ENCODE measurements at regions not wholly inside any gene's neighbourhood (a gene's known extent, or its start where the extent isn't known, plus 50 kb on each side); places are given as distances from the start of the nearest gene placed in this dataset.

GRCh38 chr4:1562771-1563170 lies 121.3 kb downstream of the FAM53A start:
- Histone ChIP-seq H4K20me1 (replicated peaks; ENCODE audit: control insufficient read depth, extremely low read depth, insufficient read depth, low read length) (no peaks in the 10 kb centered on the region), H3K4me2 (ENCODE audit: insufficient read depth, low read length) (no peak overlapping the region), H3K9me3 (replicated peaks; ENCODE audit: control insufficient read depth, insufficient read depth, low read length) (no peaks in the 10 kb centered on the region), H3K9ac (replicated peaks; ENCODE audit: extremely low read depth, insufficient read depth, low read length) (no peak overlapping the region), H3K27ac (ENCODE audit: insufficient read depth, low read depth, low read length) (no peak overlapping the region), H3K79me2 (ENCODE audit: control insufficient read depth, insufficient read depth, low read length) (no peaks in the 10 kb centered on the region), H3K9me1 (replicated peaks; ENCODE audit: control insufficient read depth, extremely low read depth, insufficient read depth, low read length) (no peaks in the 10 kb centered on the region), H3K36me3 (ENCODE audit: control insufficient read depth in 2 of 2, extremely low read depth in 1 of 2, insufficient read depth in 2 of 2, low read length in 2 of 2) (no peaks in the 10 kb centered on the region), H2AFZ (ENCODE audit: low read depth, low read length) (no peak overlapping the region), H3K4me3 (replicated peaks in 1 of 3; ENCODE audit: insufficient read depth in 1 of 3, low read depth in 1 of 3, low read length in 3 of 3) (no peak overlapping the region), H3K4me1 (ENCODE audit: control insufficient read depth, extremely low read depth, insufficient read depth, low read length) (no peaks in the 10 kb centered on the region), H3K27me3 (ENCODE audit: control insufficient read depth in 2 of 2, insufficient read depth in 2 of 2, low read length in 2 of 2) (no peaks in the 10 kb centered on the region)
- dilution Hi-C loops (cut with MboI; ENCODE audit: extremely low pct_ligation_motif_present, low sequenced_read_pairs) (no loop called here), intact Hi-C loops (cut with micrococcal nuclease) (no loop called here)
- BruUV-seq (replicated peaks): no TSS peak
- no peak for DNase-seq (ENCODE audit: low read depth, low spot score)
- POLR2A ChIA-PET: no interaction called here
- CTCF ChIA-PET: no interaction called here
- no peak for FAIRE-seq
- TF ChIP-seq EZH2 (IDR thresholded peaks at IDR 0.05; ENCODE audit: borderline replicate concordance, low read depth, low read length, severe bottlenecking) (no peak), CTCF (IDR thresholded peaks at IDR 0.05; ENCODE audit: extremely low read depth in 1 of 2, insufficient read depth in 1 of 2, low read depth in 1 of 2, low read length in 2 of 2) (no peak), FOS (IDR thresholded peaks at IDR 0.05; ENCODE audit: borderline replicate concordance, insufficient read depth, low read length) (no peak)

DNA sequence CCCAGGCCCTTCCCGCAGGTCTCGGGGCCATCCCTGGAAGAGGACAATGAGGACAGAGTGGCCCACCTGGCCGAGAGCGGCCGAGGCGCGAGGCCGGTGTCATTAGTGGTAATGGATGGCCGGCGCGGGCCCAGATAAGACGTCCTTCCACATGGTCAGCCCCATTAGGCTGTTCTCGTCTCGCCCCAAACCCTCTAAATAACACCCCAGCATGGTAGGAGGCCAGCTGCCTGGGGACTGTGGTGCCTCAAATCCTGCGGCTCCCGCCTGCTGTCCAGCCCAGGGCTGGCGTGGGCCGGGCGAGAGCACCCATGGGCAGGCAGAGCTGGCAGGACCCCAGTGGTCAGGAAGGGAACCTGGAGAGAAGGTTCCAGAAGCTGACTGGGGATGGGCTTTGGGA lies 121.7 kb downstream of the FAM53A start:
- Histone ChIP-seq H2AFZ (ENCODE audit: low read depth, low read length) (no peak overlapping the region), H3K9me3 (replicated peaks; ENCODE audit: control insufficient read depth, insufficient read depth, low read length) (no peaks in the 10 kb centered on the region), H3K4me3 (replicated peaks in 1 of 3; ENCODE audit: insufficient read depth in 1 of 3, low read depth in 1 of 3, low read length in 3 of 3) (no peak overlapping the region), H3K4me1 (ENCODE audit: control insufficient read depth, extremely low read depth, insufficient read depth, low read length) (no peaks in the 10 kb centered on the region), H3K4me2 (ENCODE audit: insufficient read depth, low read length) (no peak overlapping the region), H3K36me3 (ENCODE audit: control insufficient read depth in 2 of 2, extremely low read depth in 1 of 2, insufficient read depth in 2 of 2, low read length in 2 of 2) (no peaks in the 10 kb centered on the region), H3K9me1 (replicated peaks; ENCODE audit: control insufficient read depth, extremely low read depth, insufficient read depth, low read length) (no peaks in the 10 kb centered on the region), H3K79me2 (ENCODE audit: control insufficient read depth, insufficient read depth, low read length) (no peaks in the 10 kb centered on the region), H3K9ac (replicated peaks; ENCODE audit: extremely low read depth, insufficient read depth, low read length) (no peak overlapping the region), H3K27ac (ENCODE audit: insufficient read depth, low read depth, low read length) (no peak overlapping the region), H3K27me3 (ENCODE audit: control insufficient read depth in 2 of 2, insufficient read depth in 2 of 2, low read length in 2 of 2) (no peaks in the 10 kb centered on the region), H4K20me1 (replicated peaks; ENCODE audit: control insufficient read depth, extremely low read depth, insufficient read depth, low read length) (no peaks in the 10 kb centered on the region)
- DNase-seq (ENCODE audit: low read depth, low spot score): no peak
- intact Hi-C loops (cut with micrococcal nuclease): no loop called here
- no peak for FAIRE-seq
- TF ChIP-seq POLR2AphosphoS5 (IDR thresholded peaks at IDR 0.05; ENCODE audit: insufficient read depth, low read depth, low read length) (no peak), JUN (IDR thresholded peaks at IDR 0.05; ENCODE audit: borderline replicate concordance, insufficient read depth, insufficient read length, low read depth) (no peak), CTCF (IDR thresholded peaks at IDR 0.05; ENCODE audit: extremely low read depth in 1 of 2, insufficient read depth in 1 of 2, low read depth in 1 of 2, low read length in 2 of 2) (no peak), POLR2A (IDR thresholded peaks at IDR 0.05; ENCODE audit: low read depth, low read length) (no peak), FOS (IDR thresholded peaks at IDR 0.05; ENCODE audit: borderline replicate concordance, insufficient read depth, low read length) (no peak)
- TF ChIP-seq, protein P1, sequence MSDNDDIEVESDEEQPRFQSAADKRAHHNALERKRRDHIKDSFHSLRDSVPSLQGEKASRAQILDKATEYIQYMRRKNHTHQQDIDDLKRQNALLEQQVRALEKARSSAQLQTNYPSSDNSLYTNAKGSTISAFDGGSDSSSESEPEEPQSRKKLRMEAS (IDR thresholded peaks at IDR 0.05; ENCODE audit: insufficient read depth, insufficient read length): no peak
- ChIA-PET POLR2A (no interaction called here), CTCF (no interaction called here)
- no TSS peak for BruUV-seq (replicated peaks)
- dilution Hi-C loops (cut with MboI; ENCODE audit: extremely low pct_ligation_motif_present, low sequenced_read_pairs): no loop called here

Data from endothelial cell of umbilical vein (primary cell).